ENCODE measurements at regions not wholly inside any gene's neighbourhood (a gene's known extent, or its start where the extent isn't known, plus 50 kb on each side); places are given as distances from the start of the nearest gene placed in this dataset.

DNA sequence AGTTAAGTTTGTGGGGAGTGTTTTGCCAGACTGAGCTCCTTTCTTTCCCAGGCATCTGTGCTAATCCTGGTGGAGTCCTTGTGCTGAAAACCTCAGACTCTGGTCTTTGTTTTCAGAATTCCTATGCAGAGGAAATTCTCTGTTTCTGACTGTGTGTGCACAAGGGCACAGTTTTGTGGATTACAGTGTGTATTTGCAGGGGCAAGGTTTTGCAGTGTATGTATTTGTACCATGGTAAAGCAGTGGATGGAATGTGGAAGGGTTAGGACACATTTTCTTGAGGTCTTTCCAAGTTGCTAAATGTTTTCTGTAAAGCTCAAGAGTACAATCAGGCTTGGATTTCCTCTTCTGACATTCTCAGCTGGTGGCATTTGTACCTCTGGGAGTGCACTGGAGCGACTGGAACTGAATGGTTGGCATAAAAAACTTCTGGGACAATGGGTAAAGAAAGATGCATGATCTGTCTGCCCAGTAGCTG is 139.5 kb upstream of the RND3 start:
- H3K4me1 ChIP-seq (ENCODE audit: insufficient read depth) = peaks cover 4% of the 10 kb centered on the region; the same call in 1 of the 2 replicates
- H3K4me2 ChIP-seq = no peak overlapping the region
- H3K27ac ChIP-seq (ENCODE audit: low read depth) = no peak overlapping the region
- Mint-ChIP-seq H3K4me3 (no peak overlapping the region), H3K9me3 (no peaks in the 10 kb centered on the region; the same call in 2 of the 3 replicates), H3K27ac (no peak overlapping the region), H3K27me3 (ENCODE audit: insufficient read depth, low read depth, poor library complexity) (peaks cover 7% of the 10 kb centered on the region), H3K4me1 (no peaks in the 10 kb centered on the region), H3K36me3 (ENCODE audit: low read depth) (0 out of 3 replicates have a peak, but pooled peaks cover 7% of the 10 kb centered on the region)
- H3K36me3 ChIP-seq (ENCODE audit: insufficient read depth) = no peaks in the 10 kb centered on the region
- peak overlapping the region; percentile 94 for H2AFZ ChIP-seq
- TF ChIP-seq CTCF (conservative IDR thresholded peaks at IDR 0.05; ENCODE audit: low read depth in 2 of 2) (no peak), ZNF114 (CRISPR knock-in tag; IDR thresholded peaks at IDR 0.05) (no peak), POLR2AphosphoS5 (IDR thresholded peaks at IDR 0.05; ENCODE audit: low read depth) (no peak), NANOG (IDR thresholded peaks at IDR 0.05; ENCODE audit: borderline replicate concordance) (no peak), JUNB (IDR thresholded peaks at IDR 0.05; ENCODE audit: unreplicated experiment) (no peak), EZH2phosphoT487 (IDR thresholded peaks at IDR 0.05; ENCODE audit: unreplicated experiment) (no peak), CREB1 (CRISPR knock-in tag; IDR thresholded peaks at IDR 0.05; ENCODE audit: low read depth) (no peak), EZH2 (IDR thresholded peaks at IDR 0.05; ENCODE audit: low read depth, unreplicated experiment) (no peak), ZNF331 (CRISPR knock-in tag; IDR thresholded peaks at IDR 0.05; ENCODE audit: low read depth) (no peak), STAT1 (IDR thresholded peaks at IDR 0.05; ENCODE audit: unreplicated experiment) (no peak)
- TF ChIP-seq, protein P1, sequence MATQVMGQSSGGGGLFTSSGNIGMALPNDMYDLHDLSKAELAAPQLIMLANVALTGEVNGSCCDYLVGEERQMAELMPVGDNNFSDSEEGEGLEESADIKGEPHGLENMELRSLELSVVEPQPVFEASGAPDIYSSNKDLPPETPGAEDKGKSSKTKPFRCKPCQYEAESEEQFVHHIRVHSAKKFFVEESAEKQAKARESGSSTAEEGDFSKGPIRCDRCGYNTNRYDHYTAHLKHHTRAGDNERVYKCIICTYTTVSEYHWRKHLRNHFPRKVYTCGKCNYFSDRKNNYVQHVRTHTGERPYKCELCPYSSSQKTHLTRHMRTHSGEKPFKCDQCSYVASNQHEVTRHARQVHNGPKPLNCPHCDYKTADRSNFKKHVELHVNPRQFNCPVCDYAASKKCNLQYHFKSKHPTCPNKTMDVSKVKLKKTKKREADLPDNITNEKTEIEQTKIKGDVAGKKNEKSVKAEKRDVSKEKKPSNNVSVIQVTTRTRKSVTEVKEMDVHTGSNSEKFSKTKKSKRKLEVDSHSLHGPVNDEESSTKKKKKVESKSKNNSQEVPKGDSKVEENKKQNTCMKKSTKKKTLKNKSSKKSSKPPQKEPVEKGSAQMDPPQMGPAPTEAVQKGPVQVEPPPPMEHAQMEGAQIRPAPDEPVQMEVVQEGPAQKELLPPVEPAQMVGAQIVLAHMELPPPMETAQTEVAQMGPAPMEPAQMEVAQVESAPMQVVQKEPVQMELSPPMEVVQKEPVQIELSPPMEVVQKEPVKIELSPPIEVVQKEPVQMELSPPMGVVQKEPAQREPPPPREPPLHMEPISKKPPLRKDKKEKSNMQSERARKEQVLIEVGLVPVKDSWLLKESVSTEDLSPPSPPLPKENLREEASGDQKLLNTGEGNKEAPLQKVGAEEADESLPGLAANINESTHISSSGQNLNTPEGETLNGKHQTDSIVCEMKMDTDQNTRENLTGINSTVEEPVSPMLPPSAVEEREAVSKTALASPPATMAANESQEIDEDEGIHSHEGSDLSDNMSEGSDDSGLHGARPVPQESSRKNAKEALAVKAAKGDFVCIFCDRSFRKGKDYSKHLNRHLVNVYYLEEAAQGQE (IDR thresholded peaks at IDR 0.05; ENCODE audit: unreplicated experiment) = no peak
- TF ChIP-seq, protein P2, sequence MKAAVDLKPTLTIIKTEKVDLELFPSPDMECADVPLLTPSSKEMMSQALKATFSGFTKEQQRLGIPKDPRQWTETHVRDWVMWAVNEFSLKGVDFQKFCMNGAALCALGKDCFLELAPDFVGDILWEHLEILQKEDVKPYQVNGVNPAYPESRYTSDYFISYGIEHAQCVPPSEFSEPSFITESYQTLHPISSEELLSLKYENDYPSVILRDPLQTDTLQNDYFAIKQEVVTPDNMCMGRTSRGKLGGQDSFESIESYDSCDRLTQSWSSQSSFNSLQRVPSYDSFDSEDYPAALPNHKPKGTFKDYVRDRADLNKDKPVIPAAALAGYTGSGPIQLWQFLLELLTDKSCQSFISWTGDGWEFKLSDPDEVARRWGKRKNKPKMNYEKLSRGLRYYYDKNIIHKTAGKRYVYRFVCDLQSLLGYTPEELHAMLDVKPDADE (IDR thresholded peaks at IDR 0.05) = no peak
- TF ChIP-seq, protein P3, sequence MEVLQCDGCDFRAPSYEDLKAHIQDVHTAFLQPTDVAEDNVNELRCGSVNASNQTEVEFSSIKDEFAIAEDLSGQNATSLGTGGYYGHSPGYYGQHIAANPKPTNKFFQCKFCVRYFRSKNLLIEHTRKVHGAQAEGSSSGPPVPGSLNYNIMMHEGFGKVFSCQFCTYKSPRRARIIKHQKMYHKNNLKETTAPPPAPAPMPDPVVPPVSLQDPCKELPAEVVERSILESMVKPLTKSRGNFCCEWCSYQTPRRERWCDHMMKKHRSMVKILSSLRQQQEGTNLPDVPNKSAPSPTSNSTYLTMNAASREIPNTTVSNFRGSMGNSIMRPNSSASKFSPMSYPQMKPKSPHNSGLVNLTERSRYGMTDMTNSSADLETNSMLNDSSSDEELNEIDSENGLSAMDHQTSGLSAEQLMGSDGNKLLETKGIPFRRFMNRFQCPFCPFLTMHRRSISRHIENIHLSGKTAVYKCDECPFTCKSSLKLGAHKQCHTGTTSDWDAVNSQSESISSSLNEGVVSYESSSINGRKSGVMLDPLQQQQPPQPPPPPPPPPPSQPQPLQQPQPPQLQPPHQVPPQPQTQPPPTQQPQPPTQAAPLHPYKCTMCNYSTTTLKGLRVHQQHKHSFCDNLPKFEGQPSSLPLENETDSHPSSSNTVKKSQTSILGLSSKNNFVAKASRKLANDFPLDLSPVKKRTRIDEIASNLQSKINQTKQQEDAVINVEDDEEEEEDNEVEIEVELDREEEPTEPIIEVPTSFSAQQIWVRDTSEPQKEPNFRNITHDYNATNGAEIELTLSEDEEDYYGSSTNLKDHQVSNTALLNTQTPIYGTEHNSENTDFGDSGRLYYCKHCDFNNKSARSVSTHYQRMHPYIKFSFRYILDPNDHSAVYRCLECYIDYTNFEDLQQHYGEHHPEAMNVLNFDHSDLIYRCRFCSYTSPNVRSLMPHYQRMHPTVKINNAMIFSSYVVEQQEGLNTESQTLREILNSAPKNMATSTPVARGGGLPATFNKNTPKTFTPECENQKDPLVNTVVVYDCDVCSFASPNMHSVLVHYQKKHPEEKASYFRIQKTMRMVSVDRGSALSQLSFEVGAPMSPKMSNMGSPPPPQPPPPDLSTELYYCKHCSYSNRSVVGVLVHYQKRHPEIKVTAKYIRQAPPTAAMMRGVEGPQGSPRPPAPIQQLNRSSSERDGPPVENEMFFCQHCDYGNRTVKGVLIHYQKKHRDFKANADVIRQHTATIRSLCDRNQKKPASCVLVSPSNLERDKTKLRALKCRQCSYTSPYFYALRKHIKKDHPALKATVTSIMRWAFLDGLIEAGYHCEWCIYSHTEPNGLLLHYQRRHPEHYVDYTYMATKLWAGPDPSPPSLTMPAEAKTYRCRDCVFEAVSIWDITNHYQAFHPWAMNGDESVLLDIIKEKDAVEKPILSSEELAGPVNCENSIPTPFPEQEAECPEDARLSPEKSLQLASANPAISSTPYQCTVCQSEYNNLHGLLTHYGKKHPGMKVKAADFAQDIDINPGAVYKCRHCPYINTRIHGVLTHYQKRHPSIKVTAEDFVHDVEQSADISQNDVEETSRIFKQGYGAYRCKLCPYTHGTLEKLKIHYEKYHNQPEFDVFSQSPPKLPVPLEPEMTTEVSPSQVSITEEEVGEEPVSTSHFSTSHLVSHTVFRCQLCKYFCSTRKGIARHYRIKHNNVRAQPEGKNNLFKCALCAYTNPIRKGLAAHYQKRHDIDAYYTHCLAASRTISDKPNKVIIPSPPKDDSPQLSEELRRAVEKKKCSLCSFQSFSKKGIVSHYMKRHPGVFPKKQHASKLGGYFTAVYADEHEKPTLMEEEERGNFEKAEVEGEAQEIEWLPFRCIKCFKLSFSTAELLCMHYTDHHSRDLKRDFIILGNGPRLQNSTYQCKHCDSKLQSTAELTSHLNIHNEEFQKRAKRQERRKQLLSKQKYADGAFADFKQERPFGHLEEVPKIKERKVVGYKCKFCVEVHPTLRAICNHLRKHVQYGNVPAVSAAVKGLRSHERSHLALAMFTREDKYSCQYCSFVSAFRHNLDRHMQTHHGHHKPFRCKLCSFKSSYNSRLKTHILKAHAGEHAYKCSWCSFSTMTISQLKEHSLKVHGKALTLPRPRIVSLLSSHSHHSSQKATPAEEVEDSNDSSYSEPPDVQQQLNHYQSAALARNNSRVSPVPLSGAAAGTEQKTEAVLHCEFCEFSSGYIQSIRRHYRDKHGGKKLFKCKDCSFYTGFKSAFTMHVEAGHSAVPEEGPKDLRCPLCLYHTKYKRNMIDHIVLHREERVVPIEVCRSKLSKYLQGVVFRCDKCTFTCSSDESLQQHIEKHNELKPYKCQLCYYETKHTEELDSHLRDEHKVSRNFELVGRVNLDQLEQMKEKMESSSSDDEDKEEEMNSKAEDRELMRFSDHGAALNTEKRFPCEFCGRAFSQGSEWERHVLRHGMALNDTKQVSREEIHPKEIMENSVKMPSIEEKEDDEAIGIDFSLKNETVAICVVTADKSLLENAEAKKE (CRISPR knock-in tag; IDR thresholded peaks at IDR 0.05) = no peak
- H3K79me2 ChIP-seq (replicated peaks; ENCODE audit: insufficient read depth) = no peaks in the 10 kb centered on the region
- H3K27me3 ChIP-seq (ENCODE audit: insufficient read depth) = no peaks in the 10 kb centered on the region
- DNase-seq (ENCODE audit: low spot score) = no peak
- no peak for ATAC-seq
- no peak overlapping the region for H3K4me3 ChIP-seq
- no peaks in the 10 kb centered on the region for H4K20me1 ChIP-seq (replicated peaks; ENCODE audit: insufficient read depth)
- peaks cover 35% of the 10 kb centered on the region for H3K9me2 ChIP-seq (ENCODE audit: insufficient read depth)
- H3F3A ChIP-seq (replicated peaks; ENCODE audit: low read depth) = no peaks in the 10 kb centered on the region

All from GM23338 (cell line).